Adrenal gland (tissue), 5 donors: ENCODE measurements at regions not wholly inside any gene's neighbourhood (a gene's known extent, or its start where the extent isn't known, plus 50 kb on each side); places are given as distances from the start of the nearest gene placed in this dataset.

Experiments
- CTCF ChIP-seq, 6 experiments: fragments of 450-650 bp in 4 of 6; fragments of 200-600 bp in 2 of 6; sonication (generic) in 1 of 6; IDR thresholded peaks; 1 replicate in 5 of 6; 2 replicates in 1 of 6; pipeline versions ENCODE4 v1.5.1 to v1.8.0; 2016 to 2021; ENCODE audit warnings: antibody characterized with exemption in 6 of 6, mild to moderate bottlenecking in 2 of 6, moderate library complexity in 1 of 6
- POLR2A ChIP-seq, 2 donors: fragments of 450-650 bp; IDR thresholded peaks; one replicate each; pipeline ENCODE4 v1.6.1; 2017; ENCODE audit warnings: antibody characterized with exemption in 2 of 2, mild to moderate bottlenecking in 2 of 2, moderate library complexity in 1 of 2
- donor health status: DM: no; HTN: no; CAD: no.

GRCh38 chr1:221302810-221303209 is 423.6 kb downstream of the HLX start:
- TF ChIP-seq CTCF (IDR thresholded peaks at IDR 0.05) (no peak), POLR2A (IDR thresholded peaks at IDR 0.05) (no peak)
